SU-DHL-6 (cell line): ENCODE measurements at regions not wholly inside any gene's neighbourhood (a gene's known extent, or its start where the extent isn't known, plus 50 kb on each side); places are given as distances from the start of the nearest gene placed in this dataset.

ENCODE experiments used
- EZH2phosphoT487 ChIP-seq: fragments of 200-600 bp; sonication (generic), shearing (Covaris generic); conservative IDR thresholded peaks from 2 replicates; pipeline ENCODE4 v1.6.1; 2018; ENCODE audit warnings: mild to moderate bottlenecking, antibody characterized with exemption, low read length, moderate library complexity, mixed read lengths
- TF ChIP-seq, protein P1 (sequence below): fragments of 200-600 bp; sonication (generic); IDR thresholded peaks from one replicate; pipeline ENCODE4 v1.5.1; 2017; ENCODE audit warnings: antibody characterized with exemption, mild to moderate bottlenecking, low read length, moderate library complexity; ENCODE audit not compliant: insufficient read depth, poor library complexity, severe bottlenecking

- TF ChIP-seq, protein P1, sequence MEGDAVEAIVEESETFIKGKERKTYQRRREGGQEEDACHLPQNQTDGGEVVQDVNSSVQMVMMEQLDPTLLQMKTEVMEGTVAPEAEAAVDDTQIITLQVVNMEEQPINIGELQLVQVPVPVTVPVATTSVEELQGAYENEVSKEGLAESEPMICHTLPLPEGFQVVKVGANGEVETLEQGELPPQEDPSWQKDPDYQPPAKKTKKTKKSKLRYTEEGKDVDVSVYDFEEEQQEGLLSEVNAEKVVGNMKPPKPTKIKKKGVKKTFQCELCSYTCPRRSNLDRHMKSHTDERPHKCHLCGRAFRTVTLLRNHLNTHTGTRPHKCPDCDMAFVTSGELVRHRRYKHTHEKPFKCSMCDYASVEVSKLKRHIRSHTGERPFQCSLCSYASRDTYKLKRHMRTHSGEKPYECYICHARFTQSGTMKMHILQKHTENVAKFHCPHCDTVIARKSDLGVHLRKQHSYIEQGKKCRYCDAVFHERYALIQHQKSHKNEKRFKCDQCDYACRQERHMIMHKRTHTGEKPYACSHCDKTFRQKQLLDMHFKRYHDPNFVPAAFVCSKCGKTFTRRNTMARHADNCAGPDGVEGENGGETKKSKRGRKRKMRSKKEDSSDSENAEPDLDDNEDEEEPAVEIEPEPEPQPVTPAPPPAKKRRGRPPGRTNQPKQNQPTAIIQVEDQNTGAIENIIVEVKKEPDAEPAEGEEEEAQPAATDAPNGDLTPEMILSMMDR, result no peak
- no peak for TF ChIP-seq EZH2phosphoT487
Measured at GRCh38 chr2:175450029-175450760, 268.7 kb upstream of the ATP5MC3 start.
